ENCODE measurements at regions not wholly inside any gene's neighbourhood (a gene's known extent, or its start where the extent isn't known, plus 50 kb on each side); places are given as distances from the start of the nearest gene placed in this dataset.
"Not testable (repeated sequence)": the region's sequence is repeated elsewhere in the genome, so short reads cannot be mapped to it uniquely, and the experiment has no call there.

DNA sequence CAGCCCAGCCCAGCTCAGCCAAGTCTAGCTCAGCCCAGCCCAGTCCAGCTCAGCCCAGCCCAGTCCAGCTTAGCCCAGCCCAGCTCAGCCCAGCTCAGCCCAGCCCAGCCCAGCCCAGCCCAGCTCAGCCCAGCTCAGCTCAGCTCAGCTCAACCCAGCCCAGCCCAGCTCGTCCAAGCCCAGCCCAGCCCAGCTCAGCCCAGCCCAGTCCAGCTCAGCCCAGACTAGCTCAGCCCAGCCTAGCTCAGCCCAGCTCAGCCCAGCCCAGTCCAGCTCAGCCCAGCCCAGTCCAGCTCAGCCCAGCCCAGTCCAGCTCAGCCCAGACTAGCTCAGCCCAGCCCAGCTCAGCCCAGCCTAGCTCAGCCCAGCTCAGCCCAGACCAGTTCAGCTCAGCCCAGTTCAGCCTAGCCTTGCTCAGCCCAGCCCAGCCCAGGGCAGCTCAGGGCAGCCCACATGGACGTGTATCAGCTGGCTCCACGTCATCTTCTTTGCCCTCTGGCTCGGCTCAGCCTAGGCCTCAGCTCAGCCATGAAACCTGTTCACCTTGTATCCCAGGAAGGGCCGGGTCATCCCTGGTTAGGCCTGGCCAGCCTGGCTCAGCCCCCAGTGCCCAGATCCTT, 185.6 kb downstream of the TMEM121 start:
- no peak overlapping the region for H3K9ac ChIP-seq (replicated peaks; ENCODE audit: extremely low read depth, insufficient read depth, low read length)
- no peak overlapping the region for H3K27ac ChIP-seq (ENCODE audit: insufficient read depth, low read depth, low read length)
- H4K20me1 ChIP-seq (replicated peaks; ENCODE audit: control insufficient read depth, extremely low read depth, insufficient read depth, low read length), result no peaks in the 10 kb centered on the region
- POLR2A ChIA-PET, result no interaction called here
- no peaks in the 10 kb centered on the region for H3K4me1 ChIP-seq (ENCODE audit: control insufficient read depth, extremely low read depth, insufficient read depth, low read length)
- BruUV-seq (replicated peaks), result no TSS peak
- TF ChIP-seq GATA2 (IDR thresholded peaks at IDR 0.05; ENCODE audit: insufficient read depth, insufficient read length, low read depth, low read length), result no peak
- DNase-seq (ENCODE audit: low read depth, low spot score) (no peak), FAIRE-seq (no peak)
- CTCF ChIA-PET, result no interaction called here
- no peaks in the 10 kb centered on the region for H3K9me3 ChIP-seq (replicated peaks; ENCODE audit: control insufficient read depth, insufficient read depth, low read length)
- dilution Hi-C loops (cut with MboI; ENCODE audit: extremely low pct_ligation_motif_present, low sequenced_read_pairs) (no loop called here), intact Hi-C loops (cut with micrococcal nuclease) (no loop called here)
- no peaks in the 10 kb centered on the region for H3K79me2 ChIP-seq (ENCODE audit: control insufficient read depth, insufficient read depth, low read length)
- H3K9me1 ChIP-seq (replicated peaks; ENCODE audit: control insufficient read depth, extremely low read depth, insufficient read depth, low read length), result no peaks in the 10 kb centered on the region
- H3K4me2 ChIP-seq (ENCODE audit: insufficient read depth, low read length), result no peak overlapping the region
- no peak overlapping the region for H2AFZ ChIP-seq (ENCODE audit: low read depth, low read length)
- H3K27me3 ChIP-seq (ENCODE audit: control insufficient read depth in 2 of 2, insufficient read depth in 2 of 2, low read length in 2 of 2), result no peaks in the 10 kb centered on the region
- H3K36me3 ChIP-seq (ENCODE audit: control insufficient read depth in 2 of 2, extremely low read depth in 1 of 2, insufficient read depth in 2 of 2, low read length in 2 of 2), result no peaks in the 10 kb centered on the region
- H3K4me3 ChIP-seq (replicated peaks in 1 of 3; ENCODE audit: insufficient read depth in 1 of 3, low read depth in 1 of 3, low read length in 3 of 3), result no peak overlapping the region

DNA sequence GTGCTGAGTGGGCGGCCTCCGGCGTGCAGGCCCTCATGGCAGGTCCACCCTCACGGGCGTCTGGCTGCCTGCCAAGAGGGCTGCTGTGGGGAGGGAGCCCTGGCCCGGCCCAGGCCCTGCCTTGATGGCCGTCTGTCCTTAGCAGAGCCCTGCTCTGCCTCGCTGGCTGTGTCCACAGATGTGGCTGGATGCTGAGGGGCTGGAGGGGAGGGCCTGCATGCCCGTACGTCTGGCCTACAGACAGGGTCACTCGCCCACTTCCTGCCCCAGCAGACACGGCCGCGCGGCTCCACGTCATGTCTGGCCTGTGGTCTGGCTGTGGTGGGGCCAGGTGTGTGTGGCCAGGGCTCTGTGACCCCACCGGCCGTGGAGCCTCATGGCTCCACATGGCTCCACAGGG, 186.3 kb downstream of the TMEM121 start:
- H3K4me1 ChIP-seq (ENCODE audit: control insufficient read depth, extremely low read depth, insufficient read depth, low read length); H4K20me1 ChIP-seq (replicated peaks; ENCODE audit: control insufficient read depth, extremely low read depth, insufficient read depth, low read length); H3K27ac ChIP-seq (ENCODE audit: insufficient read depth, low read depth, low read length); H3K9me1 ChIP-seq (replicated peaks; ENCODE audit: control insufficient read depth, extremely low read depth, insufficient read depth, low read length); H3K27me3 ChIP-seq (ENCODE audit: control insufficient read depth in 2 of 2, insufficient read depth in 2 of 2, low read length in 2 of 2); POLR2A ChIA-PET; H3K4me3 ChIP-seq (replicated peaks in 1 of 3; ENCODE audit: insufficient read depth in 1 of 3, low read depth in 1 of 3, low read length in 3 of 3); BruUV-seq (replicated peaks); CTCF ChIA-PET; DNase-seq (ENCODE audit: low read depth, low spot score); H3K79me2 ChIP-seq (ENCODE audit: control insufficient read depth, insufficient read depth, low read length); H2AFZ ChIP-seq (ENCODE audit: low read depth, low read length); intact Hi-C loops (cut with micrococcal nuclease); FAIRE-seq; H3K36me3 ChIP-seq (ENCODE audit: control insufficient read depth in 2 of 2, extremely low read depth in 1 of 2, insufficient read depth in 2 of 2, low read length in 2 of 2); H3K4me2 ChIP-seq (ENCODE audit: insufficient read depth, low read length); H3K9me3 ChIP-seq (replicated peaks; ENCODE audit: control insufficient read depth, insufficient read depth, low read length); H3K9ac ChIP-seq (replicated peaks; ENCODE audit: extremely low read depth, insufficient read depth, low read length); dilution Hi-C loops (cut with MboI; ENCODE audit: extremely low pct_ligation_motif_present, low sequenced_read_pairs): not testable (repeated sequence)

DNA sequence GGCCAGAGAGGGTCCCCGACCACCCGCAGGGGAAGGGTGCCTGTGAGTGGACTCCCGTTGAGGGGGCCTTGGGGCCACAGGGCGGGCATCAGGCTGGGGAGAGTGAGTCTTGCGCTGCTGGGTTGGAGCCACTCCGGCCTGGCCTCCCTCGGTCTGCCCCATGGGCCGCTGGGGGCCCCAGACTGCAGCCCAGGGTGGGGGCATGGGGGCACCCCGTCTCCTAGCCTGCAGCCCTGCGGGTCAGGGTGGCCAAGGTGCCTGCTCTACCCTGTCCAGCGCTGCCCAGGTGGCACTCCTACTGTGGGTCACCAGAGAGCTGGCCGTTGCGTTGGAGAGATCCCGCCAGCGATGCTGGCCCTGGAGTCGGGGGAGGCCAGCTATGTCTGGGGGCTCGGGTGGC, 186.8 kb downstream of the TMEM121 start:
- H3K4me2 ChIP-seq (ENCODE audit: insufficient read depth, low read length); intact Hi-C loops (cut with micrococcal nuclease); H3K9ac ChIP-seq (replicated peaks; ENCODE audit: extremely low read depth, insufficient read depth, low read length); H3K27me3 ChIP-seq (ENCODE audit: control insufficient read depth in 2 of 2, insufficient read depth in 2 of 2, low read length in 2 of 2); H2AFZ ChIP-seq (ENCODE audit: low read depth, low read length); H3K79me2 ChIP-seq (ENCODE audit: control insufficient read depth, insufficient read depth, low read length); H4K20me1 ChIP-seq (replicated peaks; ENCODE audit: control insufficient read depth, extremely low read depth, insufficient read depth, low read length); H3K9me3 ChIP-seq (replicated peaks; ENCODE audit: control insufficient read depth, insufficient read depth, low read length); FAIRE-seq; dilution Hi-C loops (cut with MboI; ENCODE audit: extremely low pct_ligation_motif_present, low sequenced_read_pairs); H3K4me3 ChIP-seq (replicated peaks in 1 of 3; ENCODE audit: insufficient read depth in 1 of 3, low read depth in 1 of 3, low read length in 3 of 3); H3K4me1 ChIP-seq (ENCODE audit: control insufficient read depth, extremely low read depth, insufficient read depth, low read length); CTCF ChIA-PET; BruUV-seq (replicated peaks); H3K27ac ChIP-seq (ENCODE audit: insufficient read depth, low read depth, low read length); DNase-seq (ENCODE audit: low read depth, low spot score); H3K9me1 ChIP-seq (replicated peaks; ENCODE audit: control insufficient read depth, extremely low read depth, insufficient read depth, low read length); POLR2A ChIA-PET; H3K36me3 ChIP-seq (ENCODE audit: control insufficient read depth in 2 of 2, extremely low read depth in 1 of 2, insufficient read depth in 2 of 2, low read length in 2 of 2): not testable (repeated sequence)

DNA sequence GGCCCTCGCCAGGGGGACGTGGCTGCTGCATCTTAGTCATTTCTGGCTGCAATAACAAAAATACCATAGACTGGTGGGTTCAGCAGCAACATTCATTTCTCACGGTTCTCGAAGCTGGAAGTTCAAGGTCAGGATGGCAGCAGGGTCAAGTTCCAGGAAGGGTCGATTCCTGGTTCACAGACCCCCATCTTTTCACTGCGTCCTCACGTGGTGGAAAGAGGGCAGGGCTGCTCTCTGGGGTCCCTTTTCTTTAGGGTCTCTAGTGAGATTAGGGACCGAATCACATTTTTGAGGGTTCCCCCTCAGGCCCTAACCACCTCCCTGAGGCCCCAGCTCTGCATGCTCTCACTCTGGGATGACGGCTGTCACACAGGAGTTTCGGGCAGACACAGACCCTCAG, 187.5 kb downstream of the TMEM121 start:
- H3K4me3 ChIP-seq (replicated peaks in 1 of 3; ENCODE audit: insufficient read depth in 1 of 3, low read depth in 1 of 3, low read length in 3 of 3); H4K20me1 ChIP-seq (replicated peaks; ENCODE audit: control insufficient read depth, extremely low read depth, insufficient read depth, low read length); H3K9me1 ChIP-seq (replicated peaks; ENCODE audit: control insufficient read depth, extremely low read depth, insufficient read depth, low read length); H3K79me2 ChIP-seq (ENCODE audit: control insufficient read depth, insufficient read depth, low read length); FAIRE-seq; H3K9me3 ChIP-seq (replicated peaks; ENCODE audit: control insufficient read depth, insufficient read depth, low read length); CTCF ChIA-PET; DNase-seq (ENCODE audit: low read depth, low spot score); POLR2A ChIA-PET; H3K9ac ChIP-seq (replicated peaks; ENCODE audit: extremely low read depth, insufficient read depth, low read length); H2AFZ ChIP-seq (ENCODE audit: low read depth, low read length); dilution Hi-C loops (cut with MboI; ENCODE audit: extremely low pct_ligation_motif_present, low sequenced_read_pairs); BruUV-seq (replicated peaks); H3K27me3 ChIP-seq (ENCODE audit: control insufficient read depth in 2 of 2, insufficient read depth in 2 of 2, low read length in 2 of 2); H3K4me2 ChIP-seq (ENCODE audit: insufficient read depth, low read length); H3K27ac ChIP-seq (ENCODE audit: insufficient read depth, low read depth, low read length); H3K36me3 ChIP-seq (ENCODE audit: control insufficient read depth in 2 of 2, extremely low read depth in 1 of 2, insufficient read depth in 2 of 2, low read length in 2 of 2); intact Hi-C loops (cut with micrococcal nuclease); H3K4me1 ChIP-seq (ENCODE audit: control insufficient read depth, extremely low read depth, insufficient read depth, low read length): not testable (repeated sequence)

Measured in endothelial cell of umbilical vein (primary cell).